K562 (cell line): ENCODE measurements at regions not wholly inside any gene's neighbourhood (a gene's known extent, or its start where the extent isn't known, plus 50 kb on each side); places are given as distances from the start of the nearest gene placed in this dataset.

Experiments used
- EHMT2 ChIP-seq: fragments of 450-650 bp; IDR thresholded peaks from 2 replicates; pipeline ENCODE4 v1.6.1; 2018; ENCODE audit warnings: antibody characterized with exemption
- HMG20B ChIP-seq: fragments of 250-450 bp; sonication (Bioruptor Pico); IDR thresholded peaks from 2 replicates; pipeline ENCODE4 v1.5.0; 2021; ENCODE audit warnings: mild to moderate bottlenecking
- NCOA2 ChIP-seq, 2 experiments: fragments of 450-650 bp; IDR thresholded peaks; 2 replicates each; pipeline ENCODE4 v1.6.1; 2018; ENCODE audit warnings: mild to moderate bottlenecking in 2 of 2, moderate library complexity in 1 of 2; ENCODE audit not compliant: partially characterized antibody in 2 of 2
- NCOR1 ChIP-seq: fragments of 450-650 bp; IDR thresholded peaks from 2 replicates; pipeline ENCODE4 v1.6.1; 2016; ENCODE audit warnings: mild to moderate bottlenecking, moderate library complexity
- NR3C1 ChIP-seq: sonication (generic); formaldehyde crosslinking; IDR thresholded peaks from 2 replicates; pipeline ENCODE4 v1.8.1; 2022; ENCODE audit warnings: missing genetic modification reagents
- TAF1 ChIP-seq: IDR thresholded peaks from 2 replicates; pipeline ENCODE4 v1.6.1; 2011; ENCODE audit warnings: mild to moderate bottlenecking, low read length, moderate library complexity; ENCODE audit not compliant: insufficient read depth, control insufficient read depth, severe bottlenecking; ENCODE audit errors: extremely low read depth
- TF ChIP-seq, protein P1 (sequence below): fragments of 250-450 bp; sonication (Bioruptor Pico); IDR thresholded peaks from 2 replicates; pipeline ENCODE4 v1.5.0; 2021; ENCODE audit warnings: mild to moderate bottlenecking, borderline replicate concordance

DNA sequence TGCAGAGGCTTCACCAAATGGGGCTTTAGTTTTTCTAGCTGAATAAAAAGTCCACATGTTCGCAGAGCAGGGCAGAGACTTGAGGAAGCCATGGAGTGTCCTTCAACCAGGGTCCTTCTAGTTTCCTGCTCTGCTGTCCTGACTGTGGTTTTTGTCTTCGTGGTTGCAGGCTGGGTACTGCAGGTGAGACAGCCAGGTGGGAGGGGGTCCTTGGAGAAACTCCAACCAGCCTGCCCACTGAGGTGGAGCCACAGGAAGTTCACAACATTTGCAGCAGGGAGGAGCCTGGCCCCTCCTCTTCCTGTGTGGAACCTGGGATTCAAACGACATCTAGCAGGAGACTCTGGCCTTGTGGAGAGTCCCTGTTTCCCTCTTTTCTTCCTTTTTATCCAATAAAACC is 68.8 kb upstream of the MYLIP start:
- no peak for TF ChIP-seq HMG20B
- no peak for TF ChIP-seq TAF1
- no peak for TF ChIP-seq NR3C1
- no peak for TF ChIP-seq NCOR1
- TF ChIP-seq, protein P1, sequence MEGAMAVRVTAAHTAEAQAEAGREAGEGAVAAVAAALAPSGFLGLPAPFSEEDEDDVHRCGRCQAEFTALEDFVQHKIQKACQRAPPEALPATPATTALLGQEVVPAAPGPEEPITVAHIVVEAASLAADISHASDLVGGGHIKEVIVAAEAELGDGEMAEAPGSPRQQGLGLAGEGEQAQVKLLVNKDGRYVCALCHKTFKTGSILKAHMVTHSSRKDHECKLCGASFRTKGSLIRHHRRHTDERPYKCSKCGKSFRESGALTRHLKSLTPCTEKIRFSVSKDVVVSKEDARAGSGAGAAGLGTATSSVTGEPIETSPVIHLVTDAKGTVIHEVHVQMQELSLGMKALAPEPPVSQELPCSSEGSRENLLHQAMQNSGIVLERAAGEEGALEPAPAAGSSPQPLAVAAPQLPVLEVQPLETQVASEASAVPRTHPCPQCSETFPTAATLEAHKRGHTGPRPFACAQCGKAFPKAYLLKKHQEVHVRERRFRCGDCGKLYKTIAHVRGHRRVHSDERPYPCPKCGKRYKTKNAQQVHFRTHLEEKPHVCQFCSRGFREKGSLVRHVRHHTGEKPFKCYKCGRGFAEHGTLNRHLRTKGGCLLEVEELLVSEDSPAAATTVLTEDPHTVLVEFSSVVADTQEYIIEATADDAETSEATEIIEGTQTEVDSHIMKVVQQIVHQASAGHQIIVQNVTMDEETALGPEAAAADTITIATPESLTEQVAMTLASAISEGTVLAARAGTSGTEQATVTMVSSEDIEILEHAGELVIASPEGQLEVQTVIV (CRISPR knock-in tag), result no peak
- no peak for TF ChIP-seq NCOA2 (IDR thresholded peaks at IDR 0.05; ENCODE audit: partially characterized antibody in 2 of 2)
- TF ChIP-seq EHMT2, result no peak
